SK-N-SH (cell line): ENCODE measurements at regions not wholly inside any gene's neighbourhood (a gene's known extent, or its start where the extent isn't known, plus 50 kb on each side); places are given as distances from the start of the nearest gene placed in this dataset.

Experiments
- CTCF ChIA-PET: fragments of 300-600, 350-600 bp; formaldehyde crosslinking; extraction: SDS; loops from one replicate; lab custom pipeline; 2021; lab: Yijun Ruan, JAX
- POLR2A ChIA-PET: fragments of 350-600 bp; sonication (Branson Sonifier 250); formaldehyde crosslinking; extraction: SDS; loops from one replicate; lab custom pipeline; 2020; ENCODE audit warnings: antibody characterized with exemption, inconsistent platforms; lab: Yijun Ruan, JAX
- DNase-seq: peaks from one replicate; pipeline ENCODE4 v3.0.0; 2012
- H2AFZ ChIP-seq: fragments of 200-600 bp; sonication (generic); 2 replicates; pipeline ENCODE4 v1.8.1; 2016; ENCODE audit warnings: antibody characterized with exemption, mild to moderate bottlenecking, low read depth
- H3F3A ChIP-seq: fragments of 200-600 bp; sonication (generic); replicated peaks from 2 replicates; pipeline ENCODE3; 2016; ENCODE audit warnings: antibody characterized with exemption, mild to moderate bottlenecking; ENCODE audit not compliant: insufficient read depth
- H3K27ac ChIP-seq, 2 experiments: fragments of 200-500 bp in 1 of 2; fragments of 200-600 bp in 1 of 2; sonication (Bioruptor generic) in 1 of 2; sonication (generic), shearing (Covaris generic) in 1 of 2; 2 replicates each; pipeline versions ENCODE4 v1.5.1 to v1.6.1; 2014 to 2016; ENCODE audit warnings: low read depth in 2 of 2, inconsistent platforms in 1 of 2, low read length in 1 of 2, mild to moderate bottlenecking in 1 of 2, mixed read lengths in 1 of 2
- H3K27me3 ChIP-seq: fragments of 200-600 bp; sonication (generic), shearing (Covaris generic); 2 replicates; pipeline ENCODE4 v1.6.1; 2016; ENCODE audit warnings: mixed run types; ENCODE audit not compliant: insufficient read depth
- H3K36me3 ChIP-seq, 2 experiments: fragments of 200-500 bp in 1 of 2; fragments of 200-600 bp in 1 of 2; sonication (Bioruptor generic) in 1 of 2; sonication (generic) in 1 of 2; replicated peaks in 1 of 2; 2 replicates each; pipeline versions ENCODE3 to v1.5.1; 2014 to 2016; ENCODE audit warnings: low read length in 1 of 2, mild to moderate bottlenecking in 1 of 2; ENCODE audit not compliant: insufficient read depth in 2 of 2, control insufficient read depth in 1 of 2
- H3K4me1 ChIP-seq, 2 experiments: fragments of 200-500 bp in 1 of 2; fragments of 200-600 bp in 1 of 2; sonication (Bioruptor generic) in 1 of 2; sonication (generic), shearing (Covaris generic) in 1 of 2; 2 replicates each; pipeline versions ENCODE4 v1.5.1 to v1.6.1; 2014 to 2016; ENCODE audit warnings: low read depth in 1 of 2, low read length in 1 of 2, mixed run types in 1 of 2; ENCODE audit not compliant: insufficient read depth in 2 of 2, control insufficient read depth in 1 of 2
- H3K4me2 ChIP-seq: fragments of 200-600 bp; sonication (generic), shearing (Covaris generic); 2 replicates; pipeline ENCODE4 v1.6.1; 2017; ENCODE audit warnings: mixed run types
- H3K4me3 ChIP-seq, 2 experiments: fragments of 200-500 bp in 1 of 2; fragments of 200-600 bp in 1 of 2; sonication (Bioruptor generic) in 1 of 2; sonication (generic), shearing (Covaris generic) in 1 of 2; 2 replicates each; pipeline versions ENCODE4 v1.5.1 to v1.8.1; 2014 to 2016; ENCODE audit warnings: low read depth in 2 of 2, inconsistent platforms in 1 of 2, low read length in 1 of 2, mild to moderate bottlenecking in 1 of 2, mixed read lengths in 1 of 2, moderate library complexity in 1 of 2
- H3K79me2 ChIP-seq: fragments of 200-600 bp; sonication (generic); 2 replicates; pipeline ENCODE4 v1.8.1; 2017; ENCODE audit warnings: mild to moderate bottlenecking; ENCODE audit not compliant: insufficient read depth
- H3K9ac ChIP-seq: fragments of 200-600 bp; sonication (generic); 2 replicates; pipeline ENCODE4 v1.6.1; 2017; ENCODE audit warnings: mixed run types
- H3K9me2 ChIP-seq: fragments of 200-600 bp; sonication (generic); 2 replicates; pipeline ENCODE4 v1.6.1; 2017; ENCODE audit warnings: mixed run types
- H3K9me3 ChIP-seq: fragments of 200-600 bp; sonication (generic); 2 replicates; pipeline ENCODE4 v1.6.1; 2017; ENCODE audit warnings: mixed run types, mild to moderate bottlenecking, moderate library complexity
- H4K20me1 ChIP-seq: fragments of 200-600 bp; sonication (generic); 2 replicates; pipeline ENCODE4 v1.6.1; 2017; ENCODE audit warnings: mild to moderate bottlenecking, mixed run types; ENCODE audit not compliant: insufficient read depth
- CHD2 ChIP-seq: fragments of 150-350 bp; IDR thresholded peaks from 2 replicates; pipeline ENCODE4 v1.6.1; 2018; ENCODE audit warnings: low read length; ENCODE audit not compliant: partially characterized antibody
- FOSL2 ChIP-seq: IDR thresholded peaks from 2 replicates; pipeline ENCODE4 v1.4.0; 2012; ENCODE audit warnings: low read depth, mild to moderate bottlenecking, moderate library complexity, borderline replicate concordance
- FOXJ3 ChIP-seq: sonication (generic); formaldehyde crosslinking; IDR thresholded peaks from 2 replicates; pipeline ENCODE4 v1.5.1; 2020; ENCODE audit warnings: mild to moderate bottlenecking, missing genetic modification reagents
- FOXM1 ChIP-seq: IDR thresholded peaks from 2 replicates; pipeline ENCODE4 v1.4.0; 2012; ENCODE audit warnings: low read depth, mild to moderate bottlenecking
- GABPA ChIP-seq: IDR thresholded peaks from 2 replicates; pipeline ENCODE4 v1.4.0; 2012; ENCODE audit warnings: low read depth, mild to moderate bottlenecking
- MXI1 ChIP-seq: IDR thresholded peaks from 2 replicates; pipeline ENCODE4 v1.6.1; 2012; ENCODE audit warnings: mild to moderate bottlenecking, low read depth, low read length, improper control_type of control experiment
- RXRA ChIP-seq: IDR thresholded peaks from 2 replicates; pipeline ENCODE4 v1.4.0; 2012; ENCODE audit warnings: low read depth, mild to moderate bottlenecking, borderline replicate concordance
- SIN3A ChIP-seq: IDR thresholded peaks from 2 replicates; pipeline ENCODE4 v1.6.1; 2012; ENCODE audit warnings: low read depth, mild to moderate bottlenecking, low read length, moderate library complexity, borderline replicate concordance
- TAF1 ChIP-seq: IDR thresholded peaks from 2 replicates; pipeline ENCODE4 v1.6.1; 2012; ENCODE audit warnings: low read depth, mild to moderate bottlenecking, low read length, moderate library complexity, borderline replicate concordance
- TEAD4 ChIP-seq: IDR thresholded peaks from 2 replicates; pipeline ENCODE4 v1.4.0; 2012; ENCODE audit warnings: mild to moderate bottlenecking, borderline replicate concordance; ENCODE audit not compliant: insufficient read depth
- YY1 ChIP-seq: IDR thresholded peaks from 2 replicates; pipeline ENCODE4 v1.4.0; 2012; ENCODE audit warnings: low read depth, mild to moderate bottlenecking
- WGBS: methylation state at CpG from one replicate; pipeline ENCODE4 v1.1.6; 2017; ENCODE audit warnings: low lambda C conversion rate; 5-methylcytosine and 5-hydroxymethylcytosine counted together
- TF ChIP-seq, protein P1 (sequence below): IDR thresholded peaks from 2 replicates; pipeline ENCODE4 v1.4.0; 2012; ENCODE audit warnings: low read depth, borderline replicate concordance
- TF ChIP-seq, protein P2 (sequence below): IDR thresholded peaks from 2 replicates; pipeline ENCODE4 v1.4.0; 2012; ENCODE audit warnings: low read depth
- TF ChIP-seq, protein P3 (sequence below): fragments of 150-350 bp; IDR thresholded peaks from 2 replicates; pipeline ENCODE4 v1.6.1; 2017; ENCODE audit warnings: antibody characterized with exemption, low read length, low read depth, borderline replicate concordance
- TF ChIP-seq, protein P4 (sequence below): IDR thresholded peaks from 2 replicates; pipeline ENCODE4 v1.6.1; 2012; ENCODE audit warnings: mild to moderate bottlenecking, low read depth, low read length, moderate library complexity

DNA sequence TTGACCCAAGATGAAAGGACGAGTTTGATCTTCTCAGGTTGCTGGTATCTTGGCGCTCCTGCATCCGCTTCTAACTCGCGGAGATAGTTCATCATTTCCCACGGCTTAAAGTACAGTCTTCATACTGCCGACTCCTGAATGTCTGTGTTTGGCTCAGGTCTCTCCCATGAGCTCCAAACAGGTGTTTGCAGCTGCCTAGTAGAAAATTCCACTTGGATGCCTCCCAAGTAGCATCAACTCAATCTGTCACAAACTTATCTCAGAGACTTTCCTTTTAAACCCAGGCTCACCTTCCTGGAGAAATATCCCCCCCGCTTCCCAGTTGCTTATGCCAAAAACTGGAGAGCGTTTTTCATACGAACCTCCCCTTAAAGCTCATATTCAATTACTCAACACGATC, 986.5 kb downstream of the TBC1D22A start:
- no peaks in the 10 kb centered on the region for H3K36me3 ChIP-seq
- WGBS = 34% methylated on average over 11 of the region's 11 CpGs
- no peaks in the 10 kb centered on the region for H3K79me2 ChIP-seq
- no peaks in the 10 kb centered on the region for H3K4me1 ChIP-seq
- ChIA-PET POLR2A (no interaction called here), CTCF (interaction anchor here (1.1 kb wide), 1 partner anchor 24 kb away, joined by 3 read pairs; no protein-coding TSS in a partner anchor)
- H3K4me2 ChIP-seq = no peak overlapping the region
- no peaks in the 10 kb centered on the region for H3K9me3 ChIP-seq
- no peaks in the 10 kb centered on the region for H4K20me1 ChIP-seq
- no peak for TF ChIP-seq FOSL2
- TF ChIP-seq, protein P1, sequence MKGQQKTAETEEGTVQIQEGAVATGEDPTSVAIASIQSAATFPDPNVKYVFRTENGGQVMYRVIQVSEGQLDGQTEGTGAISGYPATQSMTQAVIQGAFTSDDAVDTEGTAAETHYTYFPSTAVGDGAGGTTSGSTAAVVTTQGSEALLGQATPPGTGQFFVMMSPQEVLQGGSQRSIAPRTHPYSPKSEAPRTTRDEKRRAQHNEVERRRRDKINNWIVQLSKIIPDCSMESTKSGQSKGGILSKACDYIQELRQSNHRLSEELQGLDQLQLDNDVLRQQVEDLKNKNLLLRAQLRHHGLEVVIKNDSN = no peak
- no peak for TF ChIP-seq GABPA
- no peak for TF ChIP-seq MXI1
- no peak for TF ChIP-seq TAF1
- no peak for TF ChIP-seq FOXJ3 (CRISPR knock-in tag)
- TF ChIP-seq, protein P2, sequence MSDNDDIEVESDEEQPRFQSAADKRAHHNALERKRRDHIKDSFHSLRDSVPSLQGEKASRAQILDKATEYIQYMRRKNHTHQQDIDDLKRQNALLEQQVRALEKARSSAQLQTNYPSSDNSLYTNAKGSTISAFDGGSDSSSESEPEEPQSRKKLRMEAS = no peak
- TF ChIP-seq FOXM1 = no peak
- TF ChIP-seq TEAD4 = no peak
- TF ChIP-seq RXRA = no peak
- no peak for TF ChIP-seq YY1
- TF ChIP-seq, protein P3, sequence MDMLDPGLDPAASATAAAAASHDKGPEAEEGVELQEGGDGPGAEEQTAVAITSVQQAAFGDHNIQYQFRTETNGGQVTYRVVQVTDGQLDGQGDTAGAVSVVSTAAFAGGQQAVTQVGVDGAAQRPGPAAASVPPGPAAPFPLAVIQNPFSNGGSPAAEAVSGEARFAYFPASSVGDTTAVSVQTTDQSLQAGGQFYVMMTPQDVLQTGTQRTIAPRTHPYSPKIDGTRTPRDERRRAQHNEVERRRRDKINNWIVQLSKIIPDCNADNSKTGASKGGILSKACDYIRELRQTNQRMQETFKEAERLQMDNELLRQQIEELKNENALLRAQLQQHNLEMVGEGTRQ = no peak
- no peak for TF ChIP-seq CHD2
- TF ChIP-seq SIN3A = no peak
- TF ChIP-seq, protein P4, sequence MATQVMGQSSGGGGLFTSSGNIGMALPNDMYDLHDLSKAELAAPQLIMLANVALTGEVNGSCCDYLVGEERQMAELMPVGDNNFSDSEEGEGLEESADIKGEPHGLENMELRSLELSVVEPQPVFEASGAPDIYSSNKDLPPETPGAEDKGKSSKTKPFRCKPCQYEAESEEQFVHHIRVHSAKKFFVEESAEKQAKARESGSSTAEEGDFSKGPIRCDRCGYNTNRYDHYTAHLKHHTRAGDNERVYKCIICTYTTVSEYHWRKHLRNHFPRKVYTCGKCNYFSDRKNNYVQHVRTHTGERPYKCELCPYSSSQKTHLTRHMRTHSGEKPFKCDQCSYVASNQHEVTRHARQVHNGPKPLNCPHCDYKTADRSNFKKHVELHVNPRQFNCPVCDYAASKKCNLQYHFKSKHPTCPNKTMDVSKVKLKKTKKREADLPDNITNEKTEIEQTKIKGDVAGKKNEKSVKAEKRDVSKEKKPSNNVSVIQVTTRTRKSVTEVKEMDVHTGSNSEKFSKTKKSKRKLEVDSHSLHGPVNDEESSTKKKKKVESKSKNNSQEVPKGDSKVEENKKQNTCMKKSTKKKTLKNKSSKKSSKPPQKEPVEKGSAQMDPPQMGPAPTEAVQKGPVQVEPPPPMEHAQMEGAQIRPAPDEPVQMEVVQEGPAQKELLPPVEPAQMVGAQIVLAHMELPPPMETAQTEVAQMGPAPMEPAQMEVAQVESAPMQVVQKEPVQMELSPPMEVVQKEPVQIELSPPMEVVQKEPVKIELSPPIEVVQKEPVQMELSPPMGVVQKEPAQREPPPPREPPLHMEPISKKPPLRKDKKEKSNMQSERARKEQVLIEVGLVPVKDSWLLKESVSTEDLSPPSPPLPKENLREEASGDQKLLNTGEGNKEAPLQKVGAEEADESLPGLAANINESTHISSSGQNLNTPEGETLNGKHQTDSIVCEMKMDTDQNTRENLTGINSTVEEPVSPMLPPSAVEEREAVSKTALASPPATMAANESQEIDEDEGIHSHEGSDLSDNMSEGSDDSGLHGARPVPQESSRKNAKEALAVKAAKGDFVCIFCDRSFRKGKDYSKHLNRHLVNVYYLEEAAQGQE = no peak
- no peaks in the 10 kb centered on the region for H3F3A ChIP-seq
- DNase-seq = no peak
- no peak overlapping the region for H3K4me3 ChIP-seq
- H3K9me2 ChIP-seq = no peaks in the 10 kb centered on the region
- no peaks in the 10 kb centered on the region for H3K27me3 ChIP-seq
- H2AFZ ChIP-seq = no peak overlapping the region
- no peak overlapping the region for H3K9ac ChIP-seq
- H3K27ac ChIP-seq = no peak overlapping the region
